Vagina (tissue), 2 donors: ENCODE measurements at regions not wholly inside any gene's neighbourhood (a gene's known extent, or its start where the extent isn't known, plus 50 kb on each side); places are given as distances from the start of the nearest gene placed in this dataset.

Experiments used
- DNase-seq, 2 donors: peaks; one replicate each; pipeline ENCODE4 v3.0.0-alpha.2; 2017; ENCODE audit errors: extremely low spot score in 2 of 2
- H3K27ac ChIP-seq: fragments of 200-600 bp; sonication (generic); one replicate; pipeline ENCODE4 v1.5.1; 2019
- H3K27me3 ChIP-seq: fragments of 200-600 bp; sonication (generic); one replicate; pipeline ENCODE4 v1.5.1; 2019
- H3K36me3 ChIP-seq, 2 donors: fragments of 200-600 bp; sonication (generic); one replicate each; pipeline ENCODE4 v1.5.1; 2017 to 2019
- H3K4me1 ChIP-seq: fragments of 200-600 bp; sonication (generic); one replicate; pipeline ENCODE4 v1.5.1; 2019
- H3K4me3 ChIP-seq, 2 donors: fragments of 200-600 bp; sonication (generic); 1 replicate in 1 of 2; 2 replicates in 1 of 2; pipeline ENCODE4 v1.5.1; 2016 to 2019
- H3K9me3 ChIP-seq: fragments of 200-600 bp; sonication (generic); one replicate; pipeline ENCODE4 v1.5.1; 2019
- CTCF ChIP-seq, 3 experiments: fragments of 450-650 bp in 2 of 3; fragments of 200-600 bp in 1 of 3; sonication (generic) in 1 of 3; IDR thresholded peaks; one replicate each; pipeline ENCODE4 v1.5.1; 2017 to 2019; ENCODE audit warnings: antibody characterized with exemption in 3 of 3, mild to moderate bottlenecking in 2 of 3, moderate library complexity in 2 of 3
- POLR2A ChIP-seq, 2 donors: fragments of 450-650 bp; IDR thresholded peaks; one replicate each; pipeline ENCODE4 v1.6.1; 2017; ENCODE audit warnings: antibody characterized with exemption in 2 of 2, mild to moderate bottlenecking in 2 of 2, moderate library complexity in 2 of 2
- POLR2AphosphoS5 ChIP-seq, 2 donors: sonication (generic); formaldehyde crosslinking; IDR thresholded peaks; one replicate each; pipeline ENCODE4 v1.9.0; 2017; ENCODE audit warnings: antibody characterized with exemption in 2 of 2, mild to moderate bottlenecking in 2 of 2, low read depth in 1 of 2; ENCODE audit not compliant: insufficient read depth in 1 of 2
- intact Hi-C: fragments of 100-400 bp; cut with DNase I; formaldehyde crosslinking; loops from one replicate; pipeline ENCODE4 v1.15.1; 2023

- DNase-seq: no peak
- intact Hi-C loops: no loop called here
- no peaks in the 10 kb centered on the region for H3K4me1 ChIP-seq
- H3K4me3 ChIP-seq: no peak overlapping the region
- no peaks in the 10 kb centered on the region for H3K36me3 ChIP-seq
- no peak overlapping the region for H3K27ac ChIP-seq
- H3K9me3 ChIP-seq: no peaks in the 10 kb centered on the region
- no peaks in the 10 kb centered on the region for H3K27me3 ChIP-seq
- no peak for TF ChIP-seq CTCF (IDR thresholded peaks at IDR 0.05)
- TF ChIP-seq POLR2AphosphoS5 (IDR thresholded peaks at IDR 0.05; ENCODE audit: insufficient read depth in 1 of 2, low read depth in 1 of 2): no peak
Measured at GRCh38 chr2:54065411-54065810, 50.0 kb upstream of the ACYP2 start.

- Histone ChIP-seq H3K27me3 (no peaks in the 10 kb centered on the region), H3K9me3 (no peaks in the 10 kb centered on the region), H3K4me3 (no peak overlapping the region), H3K36me3 (no peaks in the 10 kb centered on the region), H3K4me1 (no peaks in the 10 kb centered on the region), H3K27ac (no peak overlapping the region)
- no peak for TF ChIP-seq POLR2A (IDR thresholded peaks at IDR 0.05)
- TF ChIP-seq CTCF (IDR thresholded peaks at IDR 0.05): no peak
- TF ChIP-seq POLR2AphosphoS5 (IDR thresholded peaks at IDR 0.05; ENCODE audit: insufficient read depth in 1 of 2, low read depth in 1 of 2): no peak
- intact Hi-C loops: no loop called here
- DNase-seq: no peak
Measured at GRCh38 chr2:54063967-54064535, 51.4 kb upstream of the ACYP2 start.

- no peak for DNase-seq
- TF ChIP-seq POLR2AphosphoS5 (IDR thresholded peaks at IDR 0.05; ENCODE audit: insufficient read depth in 1 of 2, low read depth in 1 of 2) (no peak), POLR2A (IDR thresholded peaks at IDR 0.05) (no peak), CTCF (IDR thresholded peaks at IDR 0.05) (no peak)
- H3K27ac ChIP-seq: no peak overlapping the region
- H3K27me3 ChIP-seq: no peaks in the 10 kb centered on the region
- H3K9me3 ChIP-seq: no peaks in the 10 kb centered on the region
- intact Hi-C loops: no loop called here
- H3K36me3 ChIP-seq: no peaks in the 10 kb centered on the region
- no peak overlapping the region for H3K4me3 ChIP-seq
- H3K4me1 ChIP-seq: no peaks in the 10 kb centered on the region
Measured at GRCh38 chr2:54062401-54062800, 53.0 kb upstream of the ACYP2 start.

GRCh38 chr2:54061272-54061671 lies 54.1 kb upstream of the ACYP2 start:
- no peaks in the 10 kb centered on the region for H3K27me3 ChIP-seq
- H3K9me3 ChIP-seq: no peaks in the 10 kb centered on the region
- TF ChIP-seq CTCF (IDR thresholded peaks at IDR 0.05) (no peak), POLR2A (IDR thresholded peaks at IDR 0.05) (no peak), POLR2AphosphoS5 (IDR thresholded peaks at IDR 0.05; ENCODE audit: insufficient read depth in 1 of 2, low read depth in 1 of 2) (no peak)
- no peak overlapping the region for H3K4me3 ChIP-seq
- intact Hi-C loops: no loop called here
- H3K27ac ChIP-seq: no peak overlapping the region
- no peaks in the 10 kb centered on the region for H3K36me3 ChIP-seq
- H3K4me1 ChIP-seq: no peaks in the 10 kb centered on the region
- no peak for DNase-seq

GRCh38 chr2:54059986-54060385 lies 55.4 kb upstream of the ACYP2 start:
- no peak overlapping the region for H3K27ac ChIP-seq
- intact Hi-C loops: no loop called here
- no peaks in the 10 kb centered on the region for H3K36me3 ChIP-seq
- H3K4me1 ChIP-seq: no peaks in the 10 kb centered on the region
- no peak for DNase-seq
- TF ChIP-seq CTCF (IDR thresholded peaks at IDR 0.05) (no peak), POLR2A (IDR thresholded peaks at IDR 0.05) (no peak), POLR2AphosphoS5 (IDR thresholded peaks at IDR 0.05; ENCODE audit: insufficient read depth in 1 of 2, low read depth in 1 of 2) (no peak)
- no peaks in the 10 kb centered on the region for H3K9me3 ChIP-seq
- H3K4me3 ChIP-seq: no peak overlapping the region
- H3K27me3 ChIP-seq: no peaks in the 10 kb centered on the region
